GM10266 (cell line): ENCODE measurements at regions not wholly inside any gene's neighbourhood (a gene's known extent, or its start where the extent isn't known, plus 50 kb on each side); places are given as distances from the start of the nearest gene placed in this dataset.
"Not testable (repeated sequence)": the region's sequence is repeated elsewhere in the genome, so short reads cannot be mapped to it uniquely, and the experiment has no call there.

ENCODE experiments used
- DNase-seq: peaks from one replicate; pipeline ENCODE4 v3.0.0; 2012; ENCODE audit errors: extremely low spot score
- CTCF ChIP-seq: IDR thresholded peaks from 2 replicates; pipeline ENCODE4 v1.5.1; 2012; ENCODE audit warnings: mild to moderate bottlenecking, low read depth; ENCODE audit not compliant: control insufficient read depth, insufficient read depth; ENCODE audit errors: missing control alignments

DNA sequence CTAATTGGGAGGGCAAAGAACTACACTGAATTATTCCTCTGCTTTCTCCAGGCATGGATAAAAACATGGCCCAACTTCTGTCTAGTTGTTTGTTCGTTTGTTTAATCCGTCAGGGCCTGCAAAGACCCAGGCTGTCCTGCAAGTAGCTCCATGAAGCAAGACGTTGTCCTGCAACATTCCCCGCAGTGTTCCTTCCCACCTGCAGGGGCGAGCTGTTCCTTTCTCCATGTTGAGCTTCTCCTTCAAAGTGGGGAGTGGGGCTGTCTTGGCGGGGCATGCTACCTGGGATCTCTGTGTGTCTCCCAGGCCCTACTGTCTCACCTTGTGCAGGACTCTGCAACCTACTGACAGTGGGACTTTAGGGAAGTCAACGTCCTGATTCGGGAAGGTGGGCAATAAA lies 264.0 kb upstream of the SMIM21 start:
- TF ChIP-seq CTCF = no peak
- no peak for DNase-seq

- not testable (repeated sequence) for DNase-seq
Measured at GRCh38 chr18:75690283-75690682, 262.8 kb upstream of the SMIM21 start.

- no peak for DNase-seq
Measured at GRCh38 chr18:75687626-75688025, 260.1 kb upstream of the SMIM21 start.

DNA sequence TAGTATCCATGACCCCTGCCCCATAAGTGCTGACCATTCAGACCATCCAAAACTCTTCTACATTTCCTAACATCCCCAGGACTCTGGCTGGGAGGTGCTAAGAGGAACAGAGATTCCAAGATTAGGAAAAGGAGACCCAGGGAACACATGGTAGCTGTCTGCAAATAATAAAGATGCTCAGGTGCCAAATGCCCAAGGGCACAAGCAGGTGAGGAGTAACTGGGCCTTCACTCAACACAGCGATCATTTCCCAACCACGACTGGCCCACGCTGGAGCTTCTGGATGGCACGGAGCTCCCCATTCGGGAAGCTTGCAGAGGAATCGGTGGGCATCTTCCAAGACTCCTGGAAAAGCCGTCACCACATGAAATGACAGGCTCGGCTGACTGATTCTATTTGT lies 255.9 kb upstream of the SMIM21 start:
- no peak for DNase-seq
- TF ChIP-seq CTCF = no peak

More at GRCh38 chr18:75687626-75688025, 260.1 kb upstream of the SMIM21 start:
- no peak for TF ChIP-seq CTCF

GRCh38 chr18:75681538-75682115 lies 254.1 kb upstream of the SMIM21 start:
- TF ChIP-seq CTCF = no peak
- DNase-seq = no peak

DNA sequence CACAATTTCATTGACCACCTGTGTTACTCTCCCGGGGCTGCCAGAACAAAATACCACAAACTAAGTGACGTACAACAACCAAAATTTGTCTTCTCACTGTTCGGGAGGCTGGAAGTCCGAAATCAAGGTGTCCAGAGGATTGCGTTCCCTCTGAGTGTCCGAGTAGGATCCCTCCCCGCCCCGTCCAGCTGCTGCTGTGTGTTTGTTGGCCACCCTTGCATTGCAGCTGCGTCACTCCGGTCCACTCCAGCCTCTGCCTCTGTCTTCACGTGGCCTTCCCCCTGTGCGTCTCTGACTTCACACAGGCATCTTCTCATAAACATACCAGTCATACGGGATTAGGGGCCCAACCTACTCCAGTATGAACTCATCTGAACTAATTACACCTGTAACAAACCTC lies 251.8 kb upstream of the SMIM21 start:
- no peak for TF ChIP-seq CTCF
- DNase-seq = no peak

GRCh38 chr18:75678627-75679026 lies 251.1 kb upstream of the SMIM21 start:
- no peak for DNase-seq
- TF ChIP-seq CTCF = no peak
